NCI-H2081 (cell line): ENCODE measurements at regions not wholly inside any gene's neighbourhood (a gene's known extent, or its start where the extent isn't known, plus 50 kb on each side); places are given as distances from the start of the nearest gene placed in this dataset.
"Not testable (repeated sequence)": the region's sequence is repeated elsewhere in the genome, so short reads cannot be mapped to it uniquely, and the experiment has no call there.

ENCODE experiments used
- DNase-seq, 2 experiments: peaks; one replicate each; lab custom pipeline; 2025; lab: John Stamatoyannopoulos, UW

GRCh38 chr5:10921160-10921559 lies 160.1 kb upstream of the DAP start:
- DNase-seq = no peak

GRCh38 chr5:10920400-10920799 lies 159.4 kb upstream of the DAP start:
- DNase-seq = no peak

- no peak for DNase-seq
These were observed 153.9 kb upstream of the DAP start for GRCh38 chr5:10914741-10915480.

GRCh38 chr5:10913841-10914240 lies 152.8 kb upstream of the DAP start:
- peak; percentile 16 to 38 for DNase-seq

- no peak for DNase-seq
These were observed 152.3 kb upstream of the DAP start for GRCh38 chr5:10913181-10913810.

GRCh38 chr5:10912435-10912834 lies 151.4 kb upstream of the DAP start:
- no peak for DNase-seq

- no peak for DNase-seq
These were observed 149.2 kb upstream of the DAP start for GRCh38 chr5:10910261-10910660.

GRCh38 chr5:10904862-10905432 lies 143.9 kb upstream of the DAP start:
- no peak for DNase-seq

GRCh38 chr5:10903786-10904560 lies 142.9 kb upstream of the DAP start:
- no peak for DNase-seq

- no peak for DNase-seq
These were observed 141.1 kb upstream of the DAP start for GRCh38 chr5:10902145-10902544.

- DNase-seq = no peak
These were observed 137.5 kb upstream of the DAP start for GRCh38 chr5:10898514-10898913.

- no peak for DNase-seq
These were observed 135.0 kb upstream of the DAP start for GRCh38 chr5:10896016-10896415.

- no peak for DNase-seq
These were observed 133.5 kb upstream of the DAP start for GRCh38 chr5:10894445-10895054.

- no peak for DNase-seq
These were observed 131.8 kb upstream of the DAP start for GRCh38 chr5:10892911-10893215.

GRCh38 chr5:10892147-10892910 lies 131.3 kb upstream of the DAP start:
- DNase-seq = peak in 1 of 2 experiments; percentile 23

GRCh38 chr5:10891193-10891592 lies 130.2 kb upstream of the DAP start:
- no peak for DNase-seq

- no peak for DNase-seq
These were observed 125.5 kb upstream of the DAP start for GRCh38 chr5:10886497-10886896.

- no peak for DNase-seq
These were observed 124.0 kb upstream of the DAP start for GRCh38 chr5:10885026-10885425.

GRCh38 chr5:10883945-10884344 lies 122.9 kb upstream of the DAP start:
- not testable (repeated sequence) for DNase-seq

- no peak for DNase-seq
These were observed 119.9 kb upstream of the DAP start for GRCh38 chr5:10880934-10881333.

- DNase-seq = not testable (repeated sequence)
These were observed 116.0 kb upstream of the DAP start for GRCh38 chr5:10876996-10877395.
